Neural progenitor cell (in vitro differentiated cells): ENCODE measurements at regions not wholly inside any gene's neighbourhood (a gene's known extent, or its start where the extent isn't known, plus 50 kb on each side); places are given as distances from the start of the nearest gene placed in this dataset.

ENCODE experiments used
- DNase-seq: peaks from one replicate; pipeline ENCODE4 v3.0.0-alpha.2; 2016; ENCODE audit warnings: low spot score
- H2AFZ ChIP-seq: fragments of 200-600 bp; sonication (generic); replicated peaks from 2 replicates; pipeline ENCODE4 v1.6.1; 2016; ENCODE audit warnings: antibody characterized with exemption
- H3F3A ChIP-seq: fragments of 200-600 bp; sonication (generic); 2 replicates; pipeline ENCODE4 v1.6.1; 2016; ENCODE audit warnings: antibody characterized with exemption, low read depth
- H3K27ac ChIP-seq: fragments of 200-600 bp; sonication (generic); 2 replicates; pipeline ENCODE4 v1.5.1; 2016; ENCODE audit warnings: mild to moderate bottlenecking
- H3K27me3 ChIP-seq: fragments of 200-600 bp; sonication (generic); 2 replicates; pipeline ENCODE4 v1.6.1; 2016; ENCODE audit warnings: mild to moderate bottlenecking, moderate library complexity
- H3K36me3 ChIP-seq: fragments of 200-600 bp; sonication (generic); 2 replicates; pipeline ENCODE4 v1.5.1; 2016
- H3K4me1 ChIP-seq: fragments of 200-600 bp; sonication (generic); 2 replicates; pipeline ENCODE4 v1.6.1; 2016; ENCODE audit warnings: mixed run types
- H3K4me2 ChIP-seq: fragments of 200-600 bp; sonication (generic); 2 replicates; pipeline ENCODE4 v1.6.1; 2016
- H3K4me3 ChIP-seq: fragments of 200-600 bp; sonication (generic); 2 replicates; pipeline ENCODE4 v1.5.1; 2016
- H3K79me2 ChIP-seq: fragments of 200-600 bp; sonication (generic); 2 replicates; pipeline ENCODE4 v1.6.1; 2016; ENCODE audit warnings: low read depth
- H3K9ac ChIP-seq: fragments of 200-600 bp; sonication (generic); 2 replicates; pipeline ENCODE4 v1.6.1; 2016
- H3K9me3 ChIP-seq: fragments of 200-600 bp; sonication (generic); 2 replicates; pipeline ENCODE4 v1.5.1; 2016; ENCODE audit warnings: low read depth
- H4K20me1 ChIP-seq: fragments of 200-600 bp; sonication (generic); 2 replicates; pipeline ENCODE4 v1.6.1; 2016; ENCODE audit warnings: low read depth
- H3K27ac Mint-ChIP-seq: 3 replicates; pipeline ENCODE4 v1.8.0; 2021; ENCODE audit warnings: mixed read lengths
- H3K27me3 Mint-ChIP-seq: 2 replicates; pipeline ENCODE4 v1.8.0; 2022; ENCODE audit warnings: low read depth, mild to moderate bottlenecking, inconsistent platforms, moderate library complexity, mixed read lengths; ENCODE audit not compliant: insufficient read depth
- H3K36me3 Mint-ChIP-seq: 3 replicates; pipeline ENCODE4 v1.8.0; 2021; ENCODE audit warnings: mixed read lengths
- H3K4me1 Mint-ChIP-seq: 3 replicates; pipeline ENCODE4 v1.8.0; 2021; ENCODE audit warnings: mixed read lengths
- H3K4me3 Mint-ChIP-seq: 3 replicates; pipeline ENCODE4 v1.8.0; 2021; ENCODE audit warnings: mild to moderate bottlenecking, moderate library complexity, mixed read lengths
- H3K9me3 Mint-ChIP-seq: 3 replicates; pipeline ENCODE4 v1.8.0; 2020; ENCODE audit warnings: mixed read lengths
- CTCF ChIP-seq: fragments of 200-600 bp; sonication (generic); IDR thresholded peaks from 2 replicates; pipeline ENCODE4 v1.5.1; 2017; ENCODE audit warnings: antibody characterized with exemption, mild to moderate bottlenecking
- EZH2 ChIP-seq: fragments of 200-600 bp; sonication (generic); IDR thresholded peaks from 2 replicates; pipeline ENCODE4 v1.6.1; 2017; ENCODE audit warnings: antibody characterized with exemption, mild to moderate bottlenecking, moderate library complexity
- EZH2phosphoT487 ChIP-seq: fragments of 200-600 bp; sonication (generic); IDR thresholded peaks from 2 replicates; pipeline ENCODE4 v1.6.1; 2017; ENCODE audit warnings: antibody characterized with exemption

GRCh38 chr4:124151031-124151430 is 561.5 kb downstream of the ANKRD50 start:
- H3K4me1 ChIP-seq: no peaks in the 10 kb centered on the region
- H3K4me3 ChIP-seq: no peak overlapping the region
- H3K27ac Mint-ChIP-seq: no peak overlapping the region
- DNase-seq: no peak
- TF ChIP-seq CTCF: no peak
- TF ChIP-seq EZH2phosphoT487: no peak
- no peak for TF ChIP-seq EZH2
- no peaks in the 10 kb centered on the region for H3K79me2 ChIP-seq
- no peaks in the 10 kb centered on the region for H3K27me3 ChIP-seq
- no peaks in the 10 kb centered on the region for H3F3A ChIP-seq
- H3K4me2 ChIP-seq: no peak overlapping the region
- H2AFZ ChIP-seq: no peak overlapping the region
- no peaks in the 10 kb centered on the region for H3K36me3 ChIP-seq
- H4K20me1 ChIP-seq: no peaks in the 10 kb centered on the region
- H3K36me3 Mint-ChIP-seq: no peaks in the 10 kb centered on the region
- H3K27me3 Mint-ChIP-seq: no peaks in the 10 kb centered on the region
- H3K4me3 Mint-ChIP-seq: no peak overlapping the region
- no peaks in the 10 kb centered on the region for H3K4me1 Mint-ChIP-seq
- H3K9ac ChIP-seq: no peak overlapping the region
- peaks cover 5% of the 10 kb centered on the region for H3K9me3 Mint-ChIP-seq
- H3K9me3 ChIP-seq: no peaks in the 10 kb centered on the region
- no peak overlapping the region for H3K27ac ChIP-seq

GRCh38 chr4:124152132-124152531 is 560.4 kb downstream of the ANKRD50 start:
- Histone ChIP-seq H3K4me2 (no peak overlapping the region), H3K27ac (no peak overlapping the region), H3K9me3 (no peaks in the 10 kb centered on the region), H3K9ac (no peak overlapping the region), H3F3A (no peaks in the 10 kb centered on the region), H3K79me2 (no peaks in the 10 kb centered on the region), H4K20me1 (no peaks in the 10 kb centered on the region), H3K4me3 (no peak overlapping the region), H3K4me1 (no peaks in the 10 kb centered on the region), H3K27me3 (no peaks in the 10 kb centered on the region), H3K36me3 (no peaks in the 10 kb centered on the region), H2AFZ (no peak overlapping the region)
- Mint-ChIP-seq H3K9me3 (peaks cover 5% of the 10 kb centered on the region), H3K27ac (no peak overlapping the region), H3K4me1 (no peaks in the 10 kb centered on the region), H3K27me3 (no peaks in the 10 kb centered on the region), H3K36me3 (no peaks in the 10 kb centered on the region), H3K4me3 (no peak overlapping the region)
- DNase-seq: no peak
- no peak for TF ChIP-seq CTCF
- no peak for TF ChIP-seq EZH2phosphoT487
- TF ChIP-seq EZH2: no peak

GRCh38 chr4:124155239-124155638 is 557.3 kb downstream of the ANKRD50 start:
- no peak for DNase-seq
- no peaks in the 10 kb centered on the region for H3K9me3 ChIP-seq
- TF ChIP-seq EZH2phosphoT487 (no peak), EZH2 (no peak), CTCF (no peak)
- H3K27ac ChIP-seq: no peak overlapping the region
- Mint-ChIP-seq H3K27me3 (no peaks in the 10 kb centered on the region), H3K27ac (no peak overlapping the region), H3K9me3 (peaks cover 6% of the 10 kb centered on the region), H3K4me3 (no peak overlapping the region), H3K36me3 (no peaks in the 10 kb centered on the region), H3K4me1 (no peaks in the 10 kb centered on the region)
- H3K27me3 ChIP-seq: no peaks in the 10 kb centered on the region
- H3F3A ChIP-seq: no peaks in the 10 kb centered on the region
- H3K9ac ChIP-seq: no peak overlapping the region
- H3K36me3 ChIP-seq: no peaks in the 10 kb centered on the region
- no peak overlapping the region for H2AFZ ChIP-seq
- H3K4me1 ChIP-seq: no peaks in the 10 kb centered on the region
- no peaks in the 10 kb centered on the region for H3K79me2 ChIP-seq
- H4K20me1 ChIP-seq: no peaks in the 10 kb centered on the region
- no peak overlapping the region for H3K4me3 ChIP-seq
- no peak overlapping the region for H3K4me2 ChIP-seq
